Heart left ventricle (tissue), 13 donors: ENCODE measurements at regions not wholly inside any gene's neighbourhood (a gene's known extent, or its start where the extent isn't known, plus 50 kb on each side); places are given as distances from the start of the nearest gene placed in this dataset.

ENCODE experiments used
- CTCF ChIP-seq, 12 donors: fragments of 200-600 bp; sonication (generic) in 4 of 12; IDR thresholded peaks; one replicate each; pipeline versions ENCODE4 v1.5.0 to v1.8.0; 2018 to 2022; ENCODE audit warnings: antibody characterized with exemption in 12 of 12, mild to moderate bottlenecking in 5 of 12
- POLR2A ChIP-seq, 2 donors: fragments of 450-650 bp; IDR thresholded peaks; one replicate each; pipeline ENCODE4 v1.6.1; 2017; ENCODE audit warnings: antibody characterized with exemption in 2 of 2, mild to moderate bottlenecking in 2 of 2, moderate library complexity in 2 of 2
- donor health status: ischemic (EF 13 %, LVEDD 7.1; RV severe dilation, severe dysfunction).
- donor health status: DM: no; HTN: yes; CAD: no.
- donor health status: DM: no; HTN: no; CAD: no.
- donor health status: ischemic (EF 25% LVEDD 6.9; RV normal size, moderate dysfunction).
- donor health status: ischemic (EF 25% LVEDD 5.7; RV mildly dilated, moderate dysfunction).
- donor health status: ischemic (EF 35%, LVEDD 5.7; RV mildly dilated, moderate dysfunction).
- donor health status: nonischemic (EF 11% LVEDD 7.7; RV severe dilation, severe dysfunction).
- donor health status: DM: yes; HTN: yes; CAD: no.
- donor health status: PGD.
- donor health status: ischemic (EF 29% LVEDD 5.4; RV normal size, mild dysfunction).
- donor health status: nonischemic (EF 23%, LVEDD 6.1; RV moderate dilation, normal function).

GRCh38 chr2:121129692-121130091 is 155.3 kb downstream of the TFCP2L1 start:
- TF ChIP-seq CTCF (IDR thresholded peaks at IDR 0.05) = no peak
- TF ChIP-seq POLR2A (IDR thresholded peaks at IDR 0.05) = no peak
